Liver (tissue), 3 donors: ENCODE measurements at regions not wholly inside any gene's neighbourhood (a gene's known extent, or its start where the extent isn't known, plus 50 kb on each side); places are given as distances from the start of the nearest gene placed in this dataset.

Source experiments
- TAF1 ChIP-seq: conservative IDR thresholded peaks from 2 replicates; pipeline ENCODE4 v1.6.1; 2016; ENCODE audit warnings: antibody characterized with exemption, mild to moderate bottlenecking
- TF ChIP-seq, protein P1 (sequence below): fragments of 150-350 bp; IDR thresholded peaks from 2 replicates; pipeline ENCODE4 v1.5.1; 2017; ENCODE audit warnings: improper control_type of control experiment, low read depth, low read length; ENCODE audit not compliant: missing input control
- donor health status: healthy.
- donor health status: healthy.

DNA sequence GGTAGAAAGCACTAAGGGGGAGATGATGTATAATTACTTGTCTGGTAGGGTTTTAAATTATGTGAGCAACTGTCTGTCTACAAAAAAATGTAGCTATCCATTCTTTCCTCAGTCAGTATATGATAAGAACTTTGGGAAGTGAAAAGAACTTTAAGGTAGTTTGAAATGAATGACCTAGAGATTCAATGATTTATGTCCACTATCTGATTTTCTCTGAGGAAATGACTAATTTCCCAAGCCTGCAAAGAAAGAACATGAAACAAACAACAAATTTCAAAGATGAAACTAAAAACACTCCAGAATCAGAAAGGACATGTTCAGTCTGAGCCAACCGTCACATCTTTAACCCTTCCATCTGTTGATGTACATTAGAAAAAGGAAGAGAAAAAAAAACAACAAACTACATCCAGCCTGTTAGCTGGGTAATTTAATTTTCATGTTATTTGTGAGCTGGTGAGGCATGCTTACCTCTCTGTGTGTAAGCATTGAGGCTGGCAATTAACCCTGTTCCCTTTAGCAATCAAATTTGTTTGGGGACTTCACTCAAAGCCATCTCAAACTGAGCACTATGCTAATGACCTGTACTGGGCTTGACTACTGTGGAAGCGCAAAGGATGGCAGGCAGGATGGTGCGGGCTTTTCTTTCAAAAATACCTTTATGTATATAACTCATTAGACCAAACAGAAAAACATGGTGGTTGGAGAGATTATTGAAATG is 220.1 kb downstream of the TUSC7 start:
- no peak for TF ChIP-seq TAF1
- TF ChIP-seq, protein P1, sequence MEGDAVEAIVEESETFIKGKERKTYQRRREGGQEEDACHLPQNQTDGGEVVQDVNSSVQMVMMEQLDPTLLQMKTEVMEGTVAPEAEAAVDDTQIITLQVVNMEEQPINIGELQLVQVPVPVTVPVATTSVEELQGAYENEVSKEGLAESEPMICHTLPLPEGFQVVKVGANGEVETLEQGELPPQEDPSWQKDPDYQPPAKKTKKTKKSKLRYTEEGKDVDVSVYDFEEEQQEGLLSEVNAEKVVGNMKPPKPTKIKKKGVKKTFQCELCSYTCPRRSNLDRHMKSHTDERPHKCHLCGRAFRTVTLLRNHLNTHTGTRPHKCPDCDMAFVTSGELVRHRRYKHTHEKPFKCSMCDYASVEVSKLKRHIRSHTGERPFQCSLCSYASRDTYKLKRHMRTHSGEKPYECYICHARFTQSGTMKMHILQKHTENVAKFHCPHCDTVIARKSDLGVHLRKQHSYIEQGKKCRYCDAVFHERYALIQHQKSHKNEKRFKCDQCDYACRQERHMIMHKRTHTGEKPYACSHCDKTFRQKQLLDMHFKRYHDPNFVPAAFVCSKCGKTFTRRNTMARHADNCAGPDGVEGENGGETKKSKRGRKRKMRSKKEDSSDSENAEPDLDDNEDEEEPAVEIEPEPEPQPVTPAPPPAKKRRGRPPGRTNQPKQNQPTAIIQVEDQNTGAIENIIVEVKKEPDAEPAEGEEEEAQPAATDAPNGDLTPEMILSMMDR, result no peak
